ENCODE measurements at regions not wholly inside any gene's neighbourhood (a gene's known extent, or its start where the extent isn't known, plus 50 kb on each side); places are given as distances from the start of the nearest gene placed in this dataset.

DNA sequence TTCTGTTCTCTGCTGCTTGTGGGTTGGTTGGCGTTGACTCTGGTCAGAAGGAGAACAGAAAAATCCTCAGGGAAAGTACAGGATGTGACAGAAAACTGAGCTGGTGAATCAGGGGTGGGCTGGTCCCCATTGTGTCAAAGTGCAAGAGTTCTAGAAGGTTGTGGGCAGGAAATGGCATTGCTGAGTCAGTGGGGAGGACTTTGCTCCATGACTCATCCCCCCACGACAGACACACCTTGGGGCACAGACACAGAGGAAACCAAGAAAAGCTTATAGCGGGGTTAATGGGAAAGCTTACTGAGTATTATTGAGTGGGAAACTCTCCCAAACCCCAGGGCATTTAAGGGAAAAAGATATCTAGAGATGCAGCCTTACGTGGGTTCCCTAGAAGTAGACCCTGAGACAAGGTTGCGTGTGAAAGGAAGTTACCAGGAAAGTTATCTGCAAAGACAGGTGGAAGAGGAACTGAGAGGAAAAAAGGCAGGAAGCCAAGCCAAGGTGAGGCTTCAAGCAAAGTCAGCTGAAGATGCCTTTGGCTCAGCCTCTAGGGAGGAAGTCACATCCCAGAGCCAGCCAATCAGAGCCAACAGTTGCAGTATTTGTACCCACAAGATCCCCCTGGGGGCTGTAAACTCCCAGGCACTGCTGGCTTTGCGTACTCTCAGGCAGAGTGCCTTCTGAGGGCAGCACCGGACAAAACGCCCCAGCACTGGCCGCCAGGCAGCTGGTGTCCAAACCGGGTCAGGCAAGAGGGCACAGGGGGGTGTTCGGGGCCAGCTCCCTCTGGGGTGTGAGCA, 86.4 kb downstream of the FOXL1 start:
- DNase-seq (ENCODE audit: low read depth, low spot score) = peak; percentile 90

DNA sequence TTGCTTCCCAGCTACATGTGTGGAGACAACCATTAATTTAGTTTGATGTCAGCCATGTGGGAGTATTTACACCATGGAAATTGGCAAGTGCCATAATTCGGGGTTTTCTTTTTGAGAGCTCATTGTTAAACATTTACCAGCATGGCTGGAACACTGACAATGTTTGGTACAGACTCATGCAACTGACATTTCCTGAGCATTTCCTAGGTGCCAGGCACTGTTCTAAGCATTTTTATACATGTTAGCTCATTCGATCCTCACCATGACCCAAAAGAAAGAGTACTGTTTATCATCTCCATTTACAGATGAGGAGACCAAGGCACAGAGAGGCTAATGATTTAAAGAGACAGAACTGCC, 86.9 kb downstream of the FOXL1 start:
- DNase-seq (ENCODE audit: low read depth, low spot score) = peak; percentile 62

DNA sequence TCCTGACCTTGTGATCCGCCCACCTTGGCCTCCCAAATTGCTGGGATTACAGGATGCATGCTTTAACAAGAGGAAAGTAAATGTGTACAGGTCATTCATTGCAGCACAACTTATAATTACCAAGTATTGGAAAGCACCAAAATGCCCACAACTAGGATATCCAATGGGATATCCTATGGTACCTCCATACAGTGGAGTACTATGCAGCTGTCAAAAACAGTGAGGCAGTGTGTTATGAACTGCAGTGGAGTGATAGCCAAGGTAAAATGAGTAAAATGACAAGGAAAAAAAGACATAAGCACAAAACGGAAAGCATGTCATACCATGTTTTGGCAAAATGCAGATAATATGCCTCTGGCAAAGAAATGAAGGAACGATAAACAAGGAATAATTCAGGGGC, 87.6 kb downstream of the FOXL1 start:
- no peak for DNase-seq (ENCODE audit: low read depth, low spot score)

DNA sequence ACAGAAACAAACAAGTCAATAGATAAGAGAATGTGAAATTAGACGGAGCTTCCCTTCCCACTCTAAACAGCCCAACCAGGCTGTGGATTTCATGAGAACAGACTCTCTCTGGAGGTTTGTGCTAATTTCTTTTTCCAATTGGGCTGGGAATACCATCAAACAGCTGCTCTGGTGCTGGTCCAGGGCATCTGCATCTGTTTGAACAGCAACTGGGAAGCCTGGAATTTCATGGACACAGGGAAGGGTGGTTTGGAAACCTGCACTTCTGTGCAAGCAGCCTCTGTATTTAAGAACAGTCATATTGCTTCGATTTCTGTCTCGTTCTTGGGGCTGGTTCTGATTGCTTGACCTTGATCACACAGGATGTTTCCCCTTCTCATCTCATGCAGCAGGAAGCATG, 88.7 kb downstream of the FOXL1 start:
- DNase-seq (ENCODE audit: low read depth, low spot score) = no peak

DNA sequence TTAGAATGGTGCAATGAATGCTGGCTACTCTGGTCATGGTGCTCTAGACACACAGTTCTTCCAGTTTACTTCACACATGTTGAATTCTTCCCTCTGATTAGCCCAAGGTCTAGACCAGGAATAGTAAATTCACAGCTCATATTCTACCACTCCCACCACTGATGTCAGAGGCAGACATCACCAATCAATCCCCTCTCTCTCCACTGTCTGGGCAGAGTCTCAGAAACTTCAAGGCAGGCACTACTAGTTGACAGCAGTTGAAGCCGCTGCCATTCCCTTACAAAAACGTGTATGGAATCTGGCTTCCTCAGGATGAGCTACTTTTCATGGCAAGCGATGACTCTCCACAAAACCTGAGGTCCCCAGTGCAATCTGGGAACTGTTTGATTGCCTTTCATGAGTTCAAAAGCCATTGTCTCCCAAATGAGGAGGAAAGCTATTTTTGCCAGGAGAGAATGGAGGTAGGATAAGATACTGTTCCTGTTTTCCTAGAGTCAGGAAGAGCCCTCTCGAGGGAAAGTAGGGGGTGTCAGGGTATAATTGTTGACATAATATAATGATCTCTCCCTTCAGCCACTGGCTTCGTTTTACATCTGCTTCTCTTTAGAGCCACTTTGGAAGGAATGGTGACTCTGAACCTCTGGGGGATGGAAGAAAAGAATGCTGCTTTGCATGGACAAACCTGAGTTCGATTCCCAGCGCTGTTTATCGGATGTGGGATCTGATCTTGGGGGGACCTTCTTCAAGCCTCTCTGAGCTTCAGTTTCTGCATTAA, 90.0 kb downstream of the FOXL1 start:
- peak; percentile 68 for DNase-seq (ENCODE audit: low read depth, low spot score)

DNA sequence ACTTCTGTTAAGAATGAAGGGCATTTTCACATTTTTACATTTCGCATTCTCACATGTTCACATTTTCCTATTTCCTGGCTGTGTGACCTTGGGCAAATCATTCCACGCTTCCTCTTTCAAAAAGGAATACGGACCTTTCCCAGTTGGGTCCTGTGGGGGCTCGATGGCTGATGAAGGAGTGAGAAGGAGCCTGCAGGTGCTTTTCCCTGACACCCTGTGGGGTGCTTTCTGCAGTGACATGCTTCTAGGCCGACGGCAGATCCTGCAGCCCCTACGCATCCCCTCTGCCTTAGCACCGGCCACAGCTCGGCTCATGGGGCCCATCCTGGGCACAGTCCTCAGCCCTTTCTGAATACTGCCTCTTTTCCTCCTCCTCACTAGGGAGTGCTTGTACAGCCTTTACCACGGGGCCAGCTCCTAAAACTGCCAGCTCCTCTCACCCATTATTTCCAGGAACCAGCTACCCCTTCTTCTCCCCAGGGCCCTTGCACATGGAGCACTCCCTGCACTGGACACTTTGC, 91.0 kb downstream of the FOXL1 start:
- no peak for DNase-seq (ENCODE audit: low read depth, low spot score)

DNA sequence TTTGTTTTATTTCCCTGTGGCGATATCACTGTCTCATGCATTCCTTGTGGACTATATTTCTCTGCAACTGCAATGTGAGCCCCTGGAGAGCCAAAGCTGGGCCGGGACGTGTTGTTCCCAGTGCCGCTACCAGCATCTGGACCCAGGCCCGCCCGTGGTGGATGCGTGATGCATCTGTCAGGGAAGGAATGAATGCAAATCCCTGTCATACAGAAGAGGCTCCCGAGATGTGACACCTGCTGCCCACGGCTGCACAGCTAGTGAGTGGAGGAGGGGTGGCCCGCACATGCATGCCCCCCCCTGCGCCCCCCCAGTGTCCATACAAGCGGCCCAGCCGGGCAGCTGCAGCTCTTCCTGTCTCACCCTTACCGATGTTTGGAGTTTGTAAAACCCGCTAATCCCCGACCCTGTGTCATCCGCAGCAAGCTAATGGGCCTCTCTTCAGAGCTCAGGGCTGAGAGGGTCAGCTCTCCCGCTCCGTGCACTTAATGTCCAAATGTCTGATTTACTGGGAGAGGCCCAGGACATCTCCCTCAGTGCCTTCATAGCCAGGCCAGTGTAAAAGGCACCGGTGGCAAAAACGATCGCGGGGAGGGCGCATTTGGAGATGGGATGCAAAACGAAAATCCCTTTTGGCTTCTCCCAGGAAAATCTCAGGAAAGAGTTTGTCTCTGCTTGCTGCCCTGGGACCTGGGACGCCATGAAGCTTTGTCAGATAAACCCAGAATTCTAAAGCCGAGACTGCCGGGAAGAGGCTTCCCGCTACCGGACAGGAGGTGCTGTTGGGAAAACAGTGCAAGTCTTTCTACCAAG, 91.8 kb downstream of the FOXL1 start:
- DNase-seq (ENCODE audit: low read depth, low spot score) = peak; percentile 26

DNA sequence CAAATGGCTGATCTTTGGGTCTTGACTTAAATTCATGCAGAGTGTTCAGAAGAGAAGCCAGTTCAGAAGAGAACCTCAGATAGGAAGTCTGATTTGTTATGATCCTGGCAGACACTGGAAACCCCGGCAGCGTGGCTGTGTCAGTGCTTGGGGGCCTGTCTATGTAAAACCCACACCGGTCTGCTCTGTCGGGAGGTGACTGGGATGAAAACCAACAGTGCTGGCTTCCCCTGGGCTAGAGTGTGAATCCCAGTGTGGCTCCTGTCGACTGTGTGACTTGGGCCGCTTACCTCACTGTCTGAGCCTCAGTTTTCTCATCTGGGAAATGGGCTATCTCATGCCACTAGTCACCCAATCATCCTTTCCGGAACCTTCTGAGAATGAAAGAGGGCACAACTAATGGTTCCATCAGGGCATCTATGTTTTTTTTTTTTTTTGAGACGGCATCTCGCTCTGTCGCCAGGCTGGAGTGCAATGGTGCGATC, 92.4 kb downstream of the FOXL1 start:
- no peak for DNase-seq (ENCODE audit: low read depth, low spot score)

DNA sequence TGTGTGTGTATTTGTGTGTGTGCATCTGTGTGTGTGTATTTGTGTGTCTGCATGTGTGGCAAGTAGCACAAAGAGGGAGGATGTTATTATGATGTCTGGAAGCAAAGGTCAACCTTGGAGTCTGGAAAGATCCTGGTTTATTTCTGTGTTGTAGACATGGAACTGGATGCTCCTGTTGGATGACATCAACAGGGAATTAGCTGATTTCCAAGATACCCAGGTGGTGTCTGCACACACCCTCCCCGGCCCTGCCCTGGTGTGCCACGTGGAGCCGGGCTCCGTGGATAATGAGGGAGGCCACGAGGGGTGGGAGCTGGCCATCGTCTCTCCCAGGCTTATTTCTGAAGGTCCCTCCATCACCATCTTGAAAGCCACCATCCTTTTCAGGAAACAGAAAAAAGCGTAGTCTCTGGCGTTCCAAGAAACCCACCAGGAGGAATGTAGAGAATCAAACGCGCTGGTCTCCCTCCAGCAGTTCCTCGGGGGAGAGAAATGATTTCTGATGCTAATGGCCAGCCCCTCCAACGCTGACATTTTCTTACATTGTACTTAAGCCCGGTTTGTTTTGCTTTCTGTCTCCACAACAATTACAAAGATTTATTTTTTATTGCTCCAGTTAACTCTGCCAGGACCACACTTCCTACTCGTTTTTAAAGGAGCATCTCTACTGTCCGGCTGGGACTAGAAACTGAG, 93.3 kb downstream of the FOXL1 start:
- no peak for DNase-seq (ENCODE audit: low read depth, low spot score)

DNA sequence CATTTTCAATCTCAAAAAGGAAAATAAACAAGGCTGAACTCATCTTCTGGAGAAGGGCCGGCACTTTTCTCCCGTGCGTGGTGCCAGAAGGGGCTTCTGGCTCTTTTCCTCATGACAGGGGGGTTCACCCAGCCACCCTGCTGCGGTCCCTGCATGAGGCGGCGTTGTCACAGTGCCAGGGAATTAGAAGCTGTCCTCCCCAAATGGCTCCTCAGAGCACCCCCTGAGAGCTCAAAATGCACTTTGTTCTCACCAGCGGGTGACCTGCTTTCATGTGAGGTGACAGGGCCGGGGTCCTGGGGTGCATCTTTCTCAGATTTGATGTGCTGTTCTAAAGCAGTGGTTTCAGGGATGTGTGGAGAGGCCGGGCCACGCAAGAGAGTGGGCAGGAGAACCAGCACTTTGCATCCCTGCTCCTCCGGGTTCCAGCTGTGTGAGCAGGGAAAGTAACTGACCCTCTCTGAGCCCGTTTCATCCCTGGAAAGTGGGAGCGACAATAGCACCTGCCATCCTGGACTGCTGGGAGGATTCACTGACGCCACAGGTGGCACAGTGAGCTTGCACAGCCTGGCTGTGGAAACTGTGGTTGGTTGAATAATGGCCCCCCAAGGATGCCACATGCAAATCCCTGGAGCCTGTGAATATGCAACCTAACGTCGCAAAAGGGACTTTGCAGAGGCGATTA, 94.0 kb downstream of the FOXL1 start:
- no peak for DNase-seq (ENCODE audit: low read depth, low spot score)

DNA sequence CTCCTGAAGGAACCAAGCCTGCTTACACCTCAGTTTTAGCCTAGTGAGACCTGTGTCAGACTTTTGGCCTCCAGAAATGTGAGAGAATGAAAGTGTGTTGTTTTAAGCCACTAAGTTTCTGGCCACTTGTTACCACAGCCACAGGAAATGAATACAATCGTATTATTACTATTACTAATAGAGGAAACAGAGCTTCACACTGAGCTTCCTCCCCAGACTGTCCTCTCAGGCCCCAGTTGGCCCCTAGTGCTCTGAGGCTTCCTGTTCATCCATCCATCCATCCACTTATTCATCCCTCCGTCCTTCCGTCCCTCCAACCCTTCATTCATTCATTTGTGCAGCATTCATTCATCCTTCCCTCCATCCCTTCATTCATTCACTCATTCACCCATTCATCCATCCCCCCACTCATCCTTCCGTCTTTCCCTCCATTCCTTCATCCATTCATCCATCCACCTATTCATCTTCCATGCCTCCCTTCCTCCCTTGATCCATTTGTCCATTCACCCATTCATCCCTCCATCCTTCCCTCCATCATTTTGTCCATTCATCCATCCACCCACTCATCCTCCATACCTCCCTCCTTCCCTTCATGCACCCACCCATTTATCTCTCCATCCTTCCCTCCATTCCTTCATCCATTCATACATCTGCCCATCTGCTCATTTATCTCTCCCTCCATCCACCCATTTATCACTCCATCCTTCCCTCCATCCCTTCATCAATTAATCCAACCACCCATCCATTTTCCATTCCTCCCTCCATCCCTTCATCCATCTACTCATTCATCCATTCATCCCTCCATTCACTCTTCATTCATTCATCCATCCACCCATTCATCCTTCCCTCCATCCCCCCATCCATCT, 95.0 kb downstream of the FOXL1 start:
- no peak for DNase-seq (ENCODE audit: low read depth, low spot score)

DNA sequence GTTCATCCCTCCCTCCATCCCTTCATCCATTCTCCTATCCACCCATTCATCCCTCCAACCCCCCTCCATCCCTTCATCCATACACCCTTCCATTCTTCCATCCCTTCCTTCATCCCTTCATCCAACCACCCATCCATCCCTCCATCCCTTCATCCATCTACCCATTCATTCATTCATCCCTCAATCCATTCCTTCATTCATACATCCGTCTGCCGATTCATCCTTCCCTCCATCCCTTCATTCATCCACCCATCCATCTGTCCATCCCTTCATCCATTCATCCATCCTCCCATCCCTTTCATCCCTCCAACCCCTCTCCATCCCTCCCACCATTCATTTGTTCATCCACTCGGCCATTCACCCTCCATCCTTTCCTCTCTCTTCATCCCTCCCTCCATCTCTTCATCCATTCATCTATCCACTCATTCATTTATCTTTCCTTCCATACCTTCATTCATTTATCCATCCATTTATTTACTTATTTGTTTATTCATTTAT, 95.7 kb downstream of the FOXL1 start:
- DNase-seq (ENCODE audit: low read depth, low spot score) = no peak

DNA sequence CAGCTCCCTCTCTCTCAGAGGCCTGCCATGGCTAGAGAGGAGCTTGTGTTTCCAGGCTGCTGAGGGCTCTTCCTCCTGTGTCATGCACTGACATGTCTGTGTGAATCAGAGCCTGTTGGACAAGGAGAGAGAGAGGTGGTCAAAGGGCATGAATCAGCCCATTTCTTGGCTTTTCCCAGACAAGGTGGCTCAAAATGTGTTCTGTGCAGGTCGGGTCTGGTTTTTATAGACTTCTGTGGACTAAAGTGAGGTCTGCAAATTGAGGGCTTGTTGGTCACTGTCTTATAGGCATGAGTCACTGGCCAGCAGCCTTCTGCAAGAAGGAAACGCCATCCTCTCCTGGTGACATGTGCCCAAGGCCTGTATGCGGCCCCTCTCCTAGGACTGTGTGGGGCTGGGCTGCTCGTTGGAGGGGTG, 97.9 kb downstream of the FOXL1 start:
- DNase-seq (ENCODE audit: low read depth, low spot score) = peak; percentile 51

DNA sequence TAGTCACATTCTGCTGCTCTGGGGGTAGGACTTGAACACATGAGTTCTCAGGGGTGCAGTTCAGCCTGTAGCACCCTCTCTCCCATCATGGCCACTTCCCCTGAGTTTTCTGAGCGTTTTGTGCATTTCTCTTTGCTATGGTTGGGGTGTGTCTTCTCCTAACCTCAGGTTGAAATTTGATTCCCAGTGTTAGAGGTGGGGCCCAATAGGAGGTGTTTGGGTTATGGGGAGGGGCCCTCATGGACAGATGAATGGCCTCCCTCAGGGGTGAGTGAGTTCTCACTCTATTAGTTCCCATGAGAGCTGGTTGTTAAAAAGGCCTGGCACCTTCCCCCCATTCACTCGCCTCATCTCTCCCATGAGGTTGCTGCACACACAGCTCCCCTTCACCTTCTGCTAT, 101.1 kb downstream of the FOXL1 start:
- DNase-seq (ENCODE audit: low read depth, low spot score) = no peak

DNA sequence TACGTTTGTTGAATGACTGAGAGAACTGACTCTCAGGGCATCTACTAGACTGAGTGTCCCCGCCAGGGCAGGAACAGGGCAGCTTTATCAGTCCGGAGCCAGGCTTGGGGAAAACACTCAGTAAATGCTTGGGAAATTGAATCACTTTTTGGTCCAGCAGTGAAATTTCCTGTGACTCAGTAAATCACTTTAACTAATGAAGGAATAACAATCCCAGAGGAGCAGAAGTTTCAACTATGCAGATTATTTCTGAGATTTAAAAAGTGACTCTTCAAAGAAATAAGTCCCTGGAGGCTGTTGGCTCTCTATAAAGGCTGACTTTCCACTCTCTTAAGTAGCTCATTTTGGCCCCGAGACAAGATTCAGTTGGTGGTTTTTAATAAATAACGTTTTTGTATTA, 101.8 kb downstream of the FOXL1 start:
- peak; percentile 84 for DNase-seq (ENCODE audit: low read depth, low spot score)

DNA sequence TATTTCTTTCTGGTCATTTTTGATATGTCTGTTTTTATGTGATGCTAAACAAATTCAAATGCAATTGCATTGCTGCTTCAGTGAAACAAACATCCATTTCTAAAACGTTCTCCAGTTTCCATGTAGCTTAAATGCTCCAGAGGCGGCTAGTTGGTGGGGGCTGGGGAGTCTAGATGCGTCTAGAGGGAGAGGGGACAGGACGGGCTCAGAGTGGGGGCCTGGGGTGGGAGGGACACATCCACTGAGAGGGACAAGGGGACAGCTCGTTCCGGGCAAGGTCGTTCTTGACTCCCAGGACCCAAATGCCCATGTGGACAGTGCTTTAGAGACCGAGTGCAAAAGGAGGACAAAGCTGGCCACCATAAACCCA, 102.3 kb downstream of the FOXL1 start:
- DNase-seq (ENCODE audit: low read depth, low spot score) = peak; percentile 21

DNA sequence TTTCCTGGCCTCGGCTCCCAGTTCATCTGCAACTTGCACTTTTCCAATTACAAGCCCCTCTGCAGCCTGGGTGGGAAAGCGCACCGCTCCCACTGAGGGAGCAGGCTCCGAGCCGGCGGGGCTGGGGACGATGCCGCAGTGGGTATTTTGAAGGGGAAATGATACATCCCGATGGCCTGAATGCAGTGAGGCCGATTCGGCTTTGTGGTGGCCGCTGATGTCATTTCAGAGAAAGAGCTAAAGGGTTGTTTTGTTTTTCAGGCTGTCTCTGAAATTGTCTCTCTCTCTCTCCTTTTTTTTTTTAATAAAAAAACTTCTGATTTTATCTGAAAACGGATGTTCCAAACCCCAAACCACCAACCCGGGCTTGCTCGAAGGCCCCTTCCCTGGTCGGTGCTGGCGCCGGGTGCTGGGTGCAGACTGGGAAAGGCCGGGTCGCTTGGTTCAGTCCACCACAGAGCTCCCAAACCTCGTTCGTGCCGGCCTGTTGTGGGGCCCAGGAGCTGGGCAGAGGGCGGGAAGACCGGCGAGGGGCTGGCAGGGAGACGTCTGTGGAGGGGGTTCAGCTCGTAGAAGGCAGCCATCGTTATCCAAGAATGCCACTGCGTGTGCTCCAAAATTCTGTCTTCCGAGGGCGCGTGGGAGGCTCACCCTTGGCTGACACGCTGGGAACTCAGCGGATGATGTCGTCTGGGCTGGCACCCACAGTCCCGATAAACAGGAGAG, 102.8 kb downstream of the FOXL1 start:
- DNase-seq (ENCODE audit: low read depth, low spot score) = peak; percentile 65

DNA sequence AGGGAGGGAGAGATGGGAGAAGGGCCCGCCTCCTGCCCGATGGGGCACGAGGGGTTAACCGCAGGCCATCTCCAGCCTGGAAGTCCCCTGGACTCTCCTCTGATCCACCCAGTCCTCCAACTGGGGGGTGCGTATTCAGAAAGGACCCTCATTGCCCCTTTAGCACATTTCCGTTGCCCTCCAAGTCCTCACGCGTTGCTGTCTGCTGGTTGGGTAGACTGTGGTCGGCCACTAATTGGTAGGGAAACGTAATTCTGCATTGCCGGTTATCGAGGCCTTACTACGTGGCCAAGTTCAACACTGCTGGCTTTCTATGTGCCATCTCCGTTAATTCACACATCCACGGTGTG, 103.4 kb downstream of the FOXL1 start:
- DNase-seq (ENCODE audit: low read depth, low spot score) = no peak

Measured in astrocyte of the hippocampus (primary cell).